GM19328 (cell line): ENCODE measurements at regions not wholly inside any gene's neighbourhood (a gene's known extent, or its start where the extent isn't known, plus 50 kb on each side); places are given as distances from the start of the nearest gene placed in this dataset.

Experiments
- ATAC-seq: cut with Tn5 transposase; IDR thresholded peaks from one replicate; pipeline ENCODE4 v1.9.1; 2021; ENCODE audit warnings: mild to moderate bottlenecking, moderate library complexity; ENCODE audit not compliant: unreplicated experiment

GRCh38 chr7:115153176-115153575 lies 231.3 kb downstream of the MDFIC start:
- no peak for ATAC-seq

GRCh38 chr7:115146148-115146547 lies 224.3 kb downstream of the MDFIC start:
- no peak for ATAC-seq

- ATAC-seq = peak; percentile 82
Observed at GRCh38 chr7:115145512-115145911, 223.6 kb downstream of the MDFIC start.

GRCh38 chr7:115137816-115138215 lies 215.9 kb downstream of the MDFIC start:
- ATAC-seq = no peak

GRCh38 chr7:115136796-115137443 lies 215.0 kb downstream of the MDFIC start:
- ATAC-seq = no peak

- peak; percentile 90 for ATAC-seq
Observed at GRCh38 chr7:115135769-115136410, 214.0 kb downstream of the MDFIC start.

GRCh38 chr7:115135146-115135545 lies 213.3 kb downstream of the MDFIC start:
- ATAC-seq = no peak

- ATAC-seq = no peak
Observed at GRCh38 chr7:115133248-115133647, 211.4 kb downstream of the MDFIC start.

- ATAC-seq = no peak
Observed at GRCh38 chr7:115132096-115132495, 210.2 kb downstream of the MDFIC start.

- ATAC-seq = no peak
Observed at GRCh38 chr7:115128154-115128553, 206.3 kb downstream of the MDFIC start.

- no peak for ATAC-seq
Observed at GRCh38 chr7:115127399-115128021, 205.6 kb downstream of the MDFIC start.

- ATAC-seq = no peak
Observed at GRCh38 chr7:115125750-115126149, 203.9 kb downstream of the MDFIC start.

- no peak for ATAC-seq
Observed at GRCh38 chr7:115125312-115125711, 203.4 kb downstream of the MDFIC start.

- ATAC-seq = no peak
Observed at GRCh38 chr7:115124409-115124939, 202.6 kb downstream of the MDFIC start.

GRCh38 chr7:115123441-115123840 lies 201.5 kb downstream of the MDFIC start:
- no peak for ATAC-seq

GRCh38 chr7:115122388-115122787 lies 200.5 kb downstream of the MDFIC start:
- no peak for ATAC-seq

- ATAC-seq = no peak
Observed at GRCh38 chr7:115117748-115118147, 195.9 kb downstream of the MDFIC start.

GRCh38 chr7:115116773-115117715 lies 195.2 kb downstream of the MDFIC start:
- ATAC-seq = no peak

- ATAC-seq = no peak
Observed at GRCh38 chr7:115113776-115114175, 191.9 kb downstream of the MDFIC start.

GRCh38 chr7:115113131-115113530 lies 191.2 kb downstream of the MDFIC start:
- no peak for ATAC-seq

GRCh38 chr7:115110523-115110922 lies 188.6 kb downstream of the MDFIC start:
- no peak for ATAC-seq
